Esophagus muscularis mucosa (tissue), 4 donors: ENCODE measurements at regions not wholly inside any gene's neighbourhood (a gene's known extent, or its start where the extent isn't known, plus 50 kb on each side); places are given as distances from the start of the nearest gene placed in this dataset.
"Not testable (repeated sequence)": the region's sequence is repeated elsewhere in the genome, so short reads cannot be mapped to it uniquely, and the experiment has no call there.

Experiments
- EP300 ChIP-seq: sonication (generic); formaldehyde crosslinking; IDR thresholded peaks from one replicate; pipeline ENCODE4 v1.6.1; 2017; ENCODE audit warnings: antibody characterized with exemption
- POLR2A ChIP-seq: fragments of 450-650 bp; IDR thresholded peaks from one replicate; pipeline ENCODE4 v1.6.1; 2017; ENCODE audit warnings: antibody characterized with exemption, moderate library complexity, mild to moderate bottlenecking, low read depth
- TF ChIP-seq, protein P1 (sequence below), 3 experiments: fragments of 200-600 bp in 2 of 3; fragments of 450-650 bp in 1 of 3; sonication (generic) in 2 of 3; IDR thresholded peaks; one replicate each; pipeline ENCODE4 v1.5.1; 2017 to 2019; ENCODE audit warnings: antibody characterized with exemption in 3 of 3, mild to moderate bottlenecking in 2 of 3, moderate library complexity in 1 of 3

DNA sequence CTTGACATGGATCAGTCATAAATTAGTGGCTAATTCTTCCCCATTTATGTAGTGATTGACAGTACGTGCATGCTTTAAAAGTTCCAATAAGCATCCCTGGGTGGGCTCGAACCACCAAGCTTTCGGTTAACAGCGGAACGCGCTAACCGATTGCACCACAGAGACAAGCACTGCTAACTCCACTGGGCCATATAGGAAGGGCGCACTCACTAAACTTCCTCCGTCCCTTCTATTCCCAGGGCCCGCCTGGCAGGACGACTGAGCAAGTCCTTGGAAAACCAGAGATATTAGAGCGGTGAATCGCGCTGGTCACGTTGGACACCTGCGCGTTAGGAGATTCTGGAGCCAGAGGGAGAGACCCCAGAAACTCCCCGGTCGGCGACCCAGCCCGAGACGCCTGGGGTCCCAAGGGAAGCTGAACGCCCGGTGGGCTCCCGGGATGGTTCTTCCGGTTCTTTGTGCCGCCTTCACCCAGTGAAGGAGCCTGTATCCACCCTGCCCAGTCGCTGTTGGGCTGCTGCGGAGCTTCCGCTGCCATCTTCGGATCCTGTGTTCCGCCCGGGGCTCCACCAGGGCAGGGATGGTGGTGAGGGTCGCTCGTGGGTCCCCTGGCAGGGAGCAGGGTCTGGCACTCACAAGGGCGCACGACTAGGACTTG, 62.8 kb downstream of the PPIAL4C start:
- TF ChIP-seq POLR2A, EP300: not testable (repeated sequence)
- TF ChIP-seq, protein P1, sequence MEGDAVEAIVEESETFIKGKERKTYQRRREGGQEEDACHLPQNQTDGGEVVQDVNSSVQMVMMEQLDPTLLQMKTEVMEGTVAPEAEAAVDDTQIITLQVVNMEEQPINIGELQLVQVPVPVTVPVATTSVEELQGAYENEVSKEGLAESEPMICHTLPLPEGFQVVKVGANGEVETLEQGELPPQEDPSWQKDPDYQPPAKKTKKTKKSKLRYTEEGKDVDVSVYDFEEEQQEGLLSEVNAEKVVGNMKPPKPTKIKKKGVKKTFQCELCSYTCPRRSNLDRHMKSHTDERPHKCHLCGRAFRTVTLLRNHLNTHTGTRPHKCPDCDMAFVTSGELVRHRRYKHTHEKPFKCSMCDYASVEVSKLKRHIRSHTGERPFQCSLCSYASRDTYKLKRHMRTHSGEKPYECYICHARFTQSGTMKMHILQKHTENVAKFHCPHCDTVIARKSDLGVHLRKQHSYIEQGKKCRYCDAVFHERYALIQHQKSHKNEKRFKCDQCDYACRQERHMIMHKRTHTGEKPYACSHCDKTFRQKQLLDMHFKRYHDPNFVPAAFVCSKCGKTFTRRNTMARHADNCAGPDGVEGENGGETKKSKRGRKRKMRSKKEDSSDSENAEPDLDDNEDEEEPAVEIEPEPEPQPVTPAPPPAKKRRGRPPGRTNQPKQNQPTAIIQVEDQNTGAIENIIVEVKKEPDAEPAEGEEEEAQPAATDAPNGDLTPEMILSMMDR (IDR thresholded peaks at IDR 0.05), result not testable (repeated sequence)
